ENCODE measurements at regions not wholly inside any gene's neighbourhood (a gene's known extent, or its start where the extent isn't known, plus 50 kb on each side); places are given as distances from the start of the nearest gene placed in this dataset.

GRCh38 chr9:134558124-134558905, 83.3 kb upstream of the COL5A1 start:
- Histone ChIP-seq H3K27ac (no peak overlapping the region), H3K36me3 (no peaks in the 10 kb centered on the region), H3K9me3 (no peaks in the 10 kb centered on the region), H3K4me3 (replicated peaks in 1 of 3) (no peak overlapping the region), H3K27me3 (no peaks in the 10 kb centered on the region), H3K4me1 (no peaks in the 10 kb centered on the region)
- intact Hi-C loops (cut with DNase I), result no loop called here
- 87% methylated on average over 19 of the region's 19 CpGs for WGBS, 2 donors
- DNase-seq, result no peak
- no peak for TF ChIP-seq CTCF (IDR thresholded peaks at IDR 0.05)
- no peak for TF ChIP-seq POLR2A (IDR thresholded peaks at IDR 0.05)

- Histone ChIP-seq H3K27me3 (no peaks in the 10 kb centered on the region), H3K36me3 (no peaks in the 10 kb centered on the region), H3K9me3 (no peaks in the 10 kb centered on the region), H3K4me1 (no peaks in the 10 kb centered on the region), H3K27ac (no peak overlapping the region), H3K4me3 (replicated peaks in 1 of 3) (no peak overlapping the region)
- 82 to 87% methylated on average over 5 of the region's 5 CpGs for WGBS, 2 donors
- no peak for TF ChIP-seq CTCF (IDR thresholded peaks at IDR 0.05)
- TF ChIP-seq POLR2A (IDR thresholded peaks at IDR 0.05), result no peak
- DNase-seq, result no peak
- intact Hi-C loops (cut with DNase I), result no loop called here
Observed at GRCh38 chr9:134559013-134559412, 82.6 kb upstream of the COL5A1 start.

GRCh38 chr9:134560206-134560605, 81.4 kb upstream of the COL5A1 start:
- intact Hi-C loops (cut with DNase I), result no loop called here
- Histone ChIP-seq H3K36me3 (no peaks in the 10 kb centered on the region), H3K4me1 (no peaks in the 10 kb centered on the region), H3K27ac (no peak overlapping the region), H3K9me3 (no peaks in the 10 kb centered on the region), H3K4me3 (replicated peaks in 1 of 3) (no peak overlapping the region), H3K27me3 (no peaks in the 10 kb centered on the region)
- no peak for DNase-seq
- TF ChIP-seq POLR2A (IDR thresholded peaks at IDR 0.05) (no peak), CTCF (IDR thresholded peaks at IDR 0.05) (no peak)
- WGBS, 2 donors, result 89 to 92% methylated on average over 5 of the region's 5 CpGs

GRCh38 chr9:134560654-134561053, 80.9 kb upstream of the COL5A1 start:
- intact Hi-C loops (cut with DNase I), result no loop called here
- no peak for DNase-seq
- no peak overlapping the region for H3K27ac ChIP-seq

More at GRCh38 chr9:134560654-134561053, 80.9 kb upstream of the COL5A1 start:
- Histone ChIP-seq H3K4me1 (no peaks in the 10 kb centered on the region), H3K9me3 (no peaks in the 10 kb centered on the region), H3K4me3 (replicated peaks in 1 of 3) (no peak overlapping the region), H3K36me3 (no peaks in the 10 kb centered on the region), H3K27me3 (no peaks in the 10 kb centered on the region)
- no peak for TF ChIP-seq CTCF (IDR thresholded peaks at IDR 0.05)
- no peak for TF ChIP-seq POLR2A (IDR thresholded peaks at IDR 0.05)
- WGBS, 2 donors, result 73 to 85% methylated on average over 10 of the region's 10 CpGs

Data from thyroid gland (tissue), 4 donors.